ENCODE measurements at regions not wholly inside any gene's neighbourhood (a gene's known extent, or its start where the extent isn't known, plus 50 kb on each side); places are given as distances from the start of the nearest gene placed in this dataset.

DNA sequence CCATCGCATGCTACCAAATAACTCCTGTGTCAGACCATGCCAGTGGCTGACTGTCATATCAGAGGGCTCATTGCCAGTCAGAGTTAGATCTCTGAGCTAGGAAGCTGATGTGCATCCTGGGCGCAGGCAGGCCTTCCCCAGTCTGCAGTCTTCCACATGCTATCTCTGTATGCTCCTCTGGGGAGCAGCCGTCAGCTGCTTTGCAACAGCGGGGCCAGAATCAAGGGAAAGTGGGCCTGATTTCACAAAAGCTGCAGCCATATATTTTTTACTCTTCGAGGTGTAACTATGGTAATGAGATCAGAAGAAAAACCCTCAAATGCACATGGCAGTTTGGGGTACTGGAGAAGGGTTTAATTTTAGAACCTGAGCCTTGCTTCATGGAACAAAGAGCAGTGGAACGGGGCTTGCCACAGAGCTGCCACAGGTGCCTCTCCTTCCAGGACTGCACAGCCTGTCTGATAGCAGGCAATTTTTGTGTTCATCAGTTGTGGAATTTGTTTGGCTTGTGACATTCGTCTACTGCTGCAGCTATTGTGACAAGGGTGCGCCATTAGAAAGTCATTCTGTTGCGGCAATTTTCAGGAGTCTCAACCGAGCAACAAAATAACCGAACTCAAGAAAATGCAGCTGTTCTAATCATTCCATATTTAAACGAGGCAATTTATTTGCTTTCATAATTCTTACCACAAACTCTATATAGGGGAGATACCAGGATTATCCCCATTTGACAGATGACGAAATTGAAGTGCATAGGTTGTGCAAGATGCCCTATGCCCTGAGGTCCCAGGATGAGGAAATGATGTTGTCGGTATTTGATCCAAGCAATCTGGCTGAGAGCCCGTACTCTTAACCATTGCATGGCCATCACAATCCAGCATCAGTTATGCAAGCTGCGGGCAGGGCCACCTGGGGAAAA lies 109.6 kb upstream of the CYRIA start:
- TF ChIP-seq POLR2A (IDR thresholded peaks at IDR 0.05) (no peak), POLR2AphosphoS5 (IDR thresholded peaks at IDR 0.05) (no peak)
- TF ChIP-seq, protein P1, sequence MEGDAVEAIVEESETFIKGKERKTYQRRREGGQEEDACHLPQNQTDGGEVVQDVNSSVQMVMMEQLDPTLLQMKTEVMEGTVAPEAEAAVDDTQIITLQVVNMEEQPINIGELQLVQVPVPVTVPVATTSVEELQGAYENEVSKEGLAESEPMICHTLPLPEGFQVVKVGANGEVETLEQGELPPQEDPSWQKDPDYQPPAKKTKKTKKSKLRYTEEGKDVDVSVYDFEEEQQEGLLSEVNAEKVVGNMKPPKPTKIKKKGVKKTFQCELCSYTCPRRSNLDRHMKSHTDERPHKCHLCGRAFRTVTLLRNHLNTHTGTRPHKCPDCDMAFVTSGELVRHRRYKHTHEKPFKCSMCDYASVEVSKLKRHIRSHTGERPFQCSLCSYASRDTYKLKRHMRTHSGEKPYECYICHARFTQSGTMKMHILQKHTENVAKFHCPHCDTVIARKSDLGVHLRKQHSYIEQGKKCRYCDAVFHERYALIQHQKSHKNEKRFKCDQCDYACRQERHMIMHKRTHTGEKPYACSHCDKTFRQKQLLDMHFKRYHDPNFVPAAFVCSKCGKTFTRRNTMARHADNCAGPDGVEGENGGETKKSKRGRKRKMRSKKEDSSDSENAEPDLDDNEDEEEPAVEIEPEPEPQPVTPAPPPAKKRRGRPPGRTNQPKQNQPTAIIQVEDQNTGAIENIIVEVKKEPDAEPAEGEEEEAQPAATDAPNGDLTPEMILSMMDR (IDR thresholded peaks at IDR 0.05) = no peak
- intact Hi-C loops (cut with DNase I) = loop anchor here (5.0 to 10.0 kb wide), 2 partner anchors 540 to 897 kb away; no protein-coding TSS in a partner anchor
- DNase-seq (ENCODE audit: low spot score) = no peak

DNA sequence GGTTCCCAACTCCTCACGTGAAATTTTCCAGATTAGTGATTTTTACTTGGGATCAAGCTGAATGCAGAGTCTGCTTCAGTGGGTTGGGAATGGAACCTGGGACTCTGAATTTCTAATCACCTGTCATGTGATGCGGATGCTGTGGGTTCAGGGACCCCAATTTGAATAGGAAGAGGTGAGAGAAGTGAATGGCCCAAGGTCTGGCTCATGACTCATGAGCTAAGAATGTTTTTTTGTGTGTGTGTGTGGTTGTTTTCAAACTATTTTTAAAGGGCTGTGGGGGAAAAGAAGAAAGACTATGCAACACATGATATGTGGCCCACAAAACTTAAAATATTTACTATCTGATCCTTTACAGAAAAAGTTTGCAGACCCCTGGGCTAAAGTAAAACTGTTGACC lies 108.5 kb upstream of the CYRIA start:
- intact Hi-C loops (cut with DNase I) = loop anchor here (5.0 to 10.0 kb wide), 2 partner anchors 541 to 898 kb away; no protein-coding TSS in a partner anchor
- 80% methylated on average over 2 of the region's 2 CpGs for WGBS
- Histone ChIP-seq H3K27me3 (replicated peaks; ENCODE audit: insufficient read depth) (no peaks in the 10 kb centered on the region), H3K4me1 (replicated peaks) (no peaks in the 10 kb centered on the region), H3K36me3 (no peaks in the 10 kb centered on the region), H3K9me3 (no peaks in the 10 kb centered on the region), H3K4me3 (no peak overlapping the region), H3K27ac (no peak overlapping the region)
- TF ChIP-seq POLR2AphosphoS5 (IDR thresholded peaks at IDR 0.05) (no peak), POLR2A (IDR thresholded peaks at IDR 0.05) (no peak)
- TF ChIP-seq, protein P1 (IDR thresholded peaks at IDR 0.05) = no peak
- DNase-seq (ENCODE audit: low spot score) = no peak

More for the DNA sequence above, 109.6 kb upstream of the CYRIA start:
- no peak overlapping the region for H3K27ac ChIP-seq
- H3K9me3 ChIP-seq = no peaks in the 10 kb centered on the region
- no peaks in the 10 kb centered on the region for H3K27me3 ChIP-seq (replicated peaks; ENCODE audit: insufficient read depth)
- H3K4me1 ChIP-seq (replicated peaks) = no peaks in the 10 kb centered on the region
- 78% methylated on average over 16 of the region's 16 CpGs for WGBS
- no peaks in the 10 kb centered on the region for H3K36me3 ChIP-seq
- no peak overlapping the region for H3K4me3 ChIP-seq

DNA sequence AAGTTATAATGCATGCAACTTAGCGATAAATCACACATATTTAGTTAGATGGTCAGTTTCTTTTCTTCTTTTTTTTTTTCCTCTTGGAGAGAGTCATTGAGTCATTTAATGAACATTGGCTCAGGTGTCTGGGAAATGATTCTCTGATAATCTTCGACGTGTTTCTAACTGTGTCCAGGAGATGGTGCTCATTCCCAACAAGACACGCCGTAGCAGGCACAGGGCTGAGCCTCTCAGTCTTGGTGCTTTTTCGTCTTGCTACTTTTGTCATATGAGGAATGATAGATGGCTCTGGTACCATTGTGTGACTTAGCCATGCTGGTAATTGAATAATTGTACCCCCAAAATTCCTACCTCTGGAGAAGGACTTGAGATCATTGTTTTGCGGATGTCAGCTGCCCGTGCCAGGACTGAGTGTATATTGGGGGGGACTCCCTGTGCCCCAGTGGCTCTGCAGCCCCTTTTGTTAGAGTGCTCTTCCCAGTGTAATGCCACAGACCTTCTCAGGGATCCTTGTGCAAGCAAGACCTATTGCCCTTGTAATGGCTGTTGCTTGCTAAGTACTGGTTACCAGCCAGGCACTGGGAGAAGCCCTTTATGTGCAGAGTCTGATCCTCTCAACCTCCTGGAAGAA lies 107.6 kb upstream of the CYRIA start:
- peak; percentile 41 for DNase-seq (ENCODE audit: low spot score)
- Histone ChIP-seq H3K4me3 (no peak overlapping the region), H3K9me3 (no peaks in the 10 kb centered on the region), H3K27ac (no peak overlapping the region), H3K27me3 (replicated peaks; ENCODE audit: insufficient read depth) (no peaks in the 10 kb centered on the region), H3K36me3 (no peaks in the 10 kb centered on the region), H3K4me1 (replicated peaks) (no peaks in the 10 kb centered on the region)
- intact Hi-C loops (cut with DNase I) = loop anchor here (5.0 to 10.0 kb wide), 2 partner anchors 542 to 899 kb away; no protein-coding TSS in a partner anchor
- WGBS = 25% methylated on average over 8 of the region's 8 CpGs
- no peak for TF ChIP-seq POLR2AphosphoS5 (IDR thresholded peaks at IDR 0.05)
- TF ChIP-seq, protein P1 (IDR thresholded peaks at IDR 0.05) = peak in 3 of 4 experiments; percentile 46 to 73 (median 65)

DNA sequence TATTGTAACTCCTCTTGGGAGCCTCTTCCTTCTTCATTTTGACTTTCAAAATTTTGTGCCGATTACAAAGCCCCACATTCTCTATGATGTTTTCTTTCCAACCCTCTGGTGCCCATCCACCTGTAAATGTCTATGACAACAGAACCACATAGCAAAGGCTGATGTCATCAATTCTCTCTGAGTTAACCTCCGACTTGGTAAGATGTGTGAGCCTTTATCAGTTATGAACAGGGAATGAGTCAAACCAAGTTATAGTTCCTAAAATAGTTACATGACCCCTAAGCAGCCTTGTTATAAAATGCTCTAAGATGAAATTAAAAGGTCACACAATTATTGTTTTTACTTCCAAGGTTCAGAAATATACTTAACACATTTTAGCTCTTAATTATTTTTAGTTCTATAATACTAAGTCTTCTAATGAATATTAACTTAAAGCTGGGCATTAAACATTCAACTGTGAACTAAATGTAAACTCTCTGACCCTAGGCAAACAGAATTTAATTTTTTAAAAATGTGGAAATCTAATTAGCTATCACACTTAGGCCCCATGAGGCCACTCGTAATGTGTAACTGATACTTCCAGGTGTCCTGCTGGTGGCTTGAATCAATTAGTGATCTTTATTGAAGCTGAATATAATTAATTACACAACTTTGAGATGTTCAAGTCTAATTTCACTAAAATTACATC lies 102.3 kb upstream of the CYRIA start:
- no peaks in the 10 kb centered on the region for H3K9me3 ChIP-seq
- H3K4me3 ChIP-seq = no peak overlapping the region
- TF ChIP-seq POLR2A (IDR thresholded peaks at IDR 0.05) (no peak), POLR2AphosphoS5 (IDR thresholded peaks at IDR 0.05) (no peak)
- TF ChIP-seq, protein P1 (IDR thresholded peaks at IDR 0.05) = no peak
- no peaks in the 10 kb centered on the region for H3K27me3 ChIP-seq (replicated peaks; ENCODE audit: insufficient read depth)
- no peak overlapping the region for H3K27ac ChIP-seq
- no peak for DNase-seq (ENCODE audit: low spot score)
- no peaks in the 10 kb centered on the region for H3K36me3 ChIP-seq
- no peaks in the 10 kb centered on the region for H3K4me1 ChIP-seq (replicated peaks)
- 74% methylated on average over 3 of the region's 3 CpGs for WGBS
- intact Hi-C loops (cut with DNase I) = no loop called here

Measured in prostate gland (tissue), 2 donors.